ENCODE measurements at regions not wholly inside any gene's neighbourhood (a gene's known extent, or its start where the extent isn't known, plus 50 kb on each side); places are given as distances from the start of the nearest gene placed in this dataset.
A peak's percentile ranks its signal among the peaks of the same experiment; 100 is the strongest.

DNA sequence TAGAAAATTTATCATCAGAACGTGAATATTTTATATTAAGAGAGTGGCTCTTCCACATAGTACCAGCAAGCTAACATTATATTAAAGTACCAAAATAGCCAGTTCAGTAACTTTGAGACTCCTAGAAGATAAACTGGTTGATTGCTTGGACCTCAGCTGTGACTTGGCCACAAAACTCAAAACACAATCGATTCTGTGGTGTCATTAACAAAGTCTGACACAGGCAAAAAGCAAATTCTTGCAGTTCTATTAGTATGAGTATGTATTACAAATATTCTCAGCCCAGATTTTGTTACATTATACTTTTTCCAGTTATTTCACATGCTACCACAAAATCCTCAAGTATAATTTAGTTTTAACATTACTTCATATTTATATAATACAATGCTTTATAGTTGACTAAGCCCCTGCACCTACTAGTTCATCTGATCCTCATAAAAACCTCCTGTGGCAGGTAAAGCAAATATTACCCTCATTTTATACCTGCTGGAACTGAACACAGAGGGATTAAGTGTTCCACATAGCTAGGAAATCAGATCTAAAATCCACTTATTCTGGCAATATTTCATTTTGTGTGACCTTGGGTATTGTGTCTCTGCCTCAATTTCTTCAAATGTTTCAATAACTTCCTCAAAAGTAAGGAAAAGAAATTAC lies 279.9 kb upstream of the MKLN1 start:
- H3K4me1 ChIP-seq: peaks cover 30% of the 10 kb centered on the region
- TF ChIP-seq, protein P1, sequence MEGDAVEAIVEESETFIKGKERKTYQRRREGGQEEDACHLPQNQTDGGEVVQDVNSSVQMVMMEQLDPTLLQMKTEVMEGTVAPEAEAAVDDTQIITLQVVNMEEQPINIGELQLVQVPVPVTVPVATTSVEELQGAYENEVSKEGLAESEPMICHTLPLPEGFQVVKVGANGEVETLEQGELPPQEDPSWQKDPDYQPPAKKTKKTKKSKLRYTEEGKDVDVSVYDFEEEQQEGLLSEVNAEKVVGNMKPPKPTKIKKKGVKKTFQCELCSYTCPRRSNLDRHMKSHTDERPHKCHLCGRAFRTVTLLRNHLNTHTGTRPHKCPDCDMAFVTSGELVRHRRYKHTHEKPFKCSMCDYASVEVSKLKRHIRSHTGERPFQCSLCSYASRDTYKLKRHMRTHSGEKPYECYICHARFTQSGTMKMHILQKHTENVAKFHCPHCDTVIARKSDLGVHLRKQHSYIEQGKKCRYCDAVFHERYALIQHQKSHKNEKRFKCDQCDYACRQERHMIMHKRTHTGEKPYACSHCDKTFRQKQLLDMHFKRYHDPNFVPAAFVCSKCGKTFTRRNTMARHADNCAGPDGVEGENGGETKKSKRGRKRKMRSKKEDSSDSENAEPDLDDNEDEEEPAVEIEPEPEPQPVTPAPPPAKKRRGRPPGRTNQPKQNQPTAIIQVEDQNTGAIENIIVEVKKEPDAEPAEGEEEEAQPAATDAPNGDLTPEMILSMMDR (IDR thresholded peaks at IDR 0.05): no peak
- H3K9me3 ChIP-seq: no peaks in the 10 kb centered on the region
- H3K36me3 ChIP-seq: peaks cover 45% of the 10 kb centered on the region
- no peak overlapping the region for H3K27ac ChIP-seq
- DNase-seq (no peak), ATAC-seq (no peak)
- H3K27me3 ChIP-seq: no peaks in the 10 kb centered on the region
- no peak overlapping the region for H3K4me3 ChIP-seq
- intact Hi-C loops (cut with DNase I): no loop called here

DNA sequence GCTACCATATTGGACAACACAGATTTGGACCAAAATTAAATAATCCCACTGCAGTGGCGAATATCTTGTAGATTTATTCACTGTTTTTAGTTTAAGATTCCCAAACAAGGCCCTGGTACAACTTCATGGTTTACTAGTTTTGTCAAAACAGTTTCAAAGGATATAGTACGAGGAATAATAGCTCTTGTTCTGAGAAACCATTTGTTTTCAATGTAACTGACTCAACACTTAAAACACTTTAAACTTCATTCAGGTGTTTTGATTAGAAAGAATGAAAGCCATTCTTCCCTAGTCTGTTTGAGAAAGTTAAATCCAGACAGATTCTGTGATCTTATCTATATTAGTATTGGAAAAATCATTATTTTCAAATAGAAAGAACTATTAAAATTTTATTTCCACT lies 276.4 kb upstream of the MKLN1 start:
- H3K4me1 ChIP-seq: peaks cover 55% of the 10 kb centered on the region
- H3K9me3 ChIP-seq: no peaks in the 10 kb centered on the region
- ATAC-seq (no peak), DNase-seq (no peak)
- H3K27ac ChIP-seq: no peak overlapping the region
- H3K4me3 ChIP-seq: no peak overlapping the region
- peaks cover 46% of the 10 kb centered on the region for H3K36me3 ChIP-seq
- TF ChIP-seq, protein P1 (IDR thresholded peaks at IDR 0.05): no peak
- intact Hi-C loops (cut with DNase I): no loop called here
- H3K27me3 ChIP-seq: no peaks in the 10 kb centered on the region

DNA sequence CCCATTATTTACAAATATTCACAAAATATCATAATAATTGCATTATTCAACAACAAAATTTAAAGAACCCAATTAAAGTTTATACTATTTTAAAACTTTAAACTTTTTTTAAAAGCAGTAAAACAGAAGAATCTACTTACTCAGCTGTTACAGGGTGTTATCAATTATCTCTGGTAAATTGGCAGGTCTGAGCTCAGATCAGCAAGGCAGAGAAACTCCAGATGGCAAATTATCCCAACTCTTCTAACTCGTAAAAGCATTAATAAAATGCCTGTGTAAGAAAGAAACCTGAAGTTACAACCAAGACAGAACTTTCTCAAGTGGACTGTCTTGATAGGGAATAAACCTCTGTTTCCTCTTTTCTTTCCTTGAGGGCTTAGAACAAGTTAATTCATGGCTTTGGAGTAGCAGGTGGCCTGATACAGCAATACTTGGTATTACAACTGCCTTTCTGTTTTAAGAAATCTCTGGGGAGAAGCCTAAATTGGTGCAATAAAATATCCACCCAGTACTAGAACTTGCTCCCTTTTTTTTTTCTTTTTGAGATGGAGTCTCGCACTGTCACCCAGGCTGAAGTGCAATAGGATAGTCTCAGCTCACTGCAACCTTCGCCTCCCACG lies 275.3 kb upstream of the MKLN1 start:
- no peak for DNase-seq
- no peaks in the 10 kb centered on the region for H3K9me3 ChIP-seq
- no peak overlapping the region for H3K4me3 ChIP-seq
- H3K4me1 ChIP-seq: peaks cover 66% of the 10 kb centered on the region
- intact Hi-C loops (cut with DNase I): no loop called here
- H3K27me3 ChIP-seq: no peaks in the 10 kb centered on the region
- H3K27ac ChIP-seq: no peak overlapping the region
- peaks cover 46% of the 10 kb centered on the region for H3K36me3 ChIP-seq
- no peak for ATAC-seq
- TF ChIP-seq, protein P1 (IDR thresholded peaks at IDR 0.05): no peak

DNA sequence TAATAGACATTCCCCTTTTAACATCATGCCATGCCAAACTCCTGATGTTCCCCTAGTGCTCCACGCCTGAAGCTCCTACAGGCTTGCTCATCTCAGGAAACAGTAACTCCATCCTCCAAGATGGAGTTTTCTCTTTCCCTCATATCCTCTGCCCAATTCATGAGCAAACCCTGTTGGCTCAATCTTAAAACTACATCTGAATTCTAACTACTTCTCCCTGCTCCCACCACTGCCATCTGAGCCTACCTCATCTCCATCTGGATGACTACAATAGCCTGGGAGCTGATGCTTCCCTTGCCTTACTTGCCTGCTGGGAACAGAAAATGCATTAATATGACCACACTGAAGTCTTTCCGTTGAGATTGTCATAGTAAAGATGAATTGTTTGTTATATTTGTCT lies 271.7 kb upstream of the MKLN1 start:
- DNase-seq (no peak), ATAC-seq (no peak)
- Histone ChIP-seq H3K27ac (peak overlapping the region; percentile 64), H3K9me3 (no peaks in the 10 kb centered on the region), H3K4me1 (peaks cover 75% of the 10 kb centered on the region), H3K36me3 (peaks cover 15% of the 10 kb centered on the region), H3K27me3 (no peaks in the 10 kb centered on the region), H3K4me3 (no peak overlapping the region)
- intact Hi-C loops (cut with DNase I): no loop called here
- TF ChIP-seq, protein P1 (IDR thresholded peaks at IDR 0.05): no peak

DNA sequence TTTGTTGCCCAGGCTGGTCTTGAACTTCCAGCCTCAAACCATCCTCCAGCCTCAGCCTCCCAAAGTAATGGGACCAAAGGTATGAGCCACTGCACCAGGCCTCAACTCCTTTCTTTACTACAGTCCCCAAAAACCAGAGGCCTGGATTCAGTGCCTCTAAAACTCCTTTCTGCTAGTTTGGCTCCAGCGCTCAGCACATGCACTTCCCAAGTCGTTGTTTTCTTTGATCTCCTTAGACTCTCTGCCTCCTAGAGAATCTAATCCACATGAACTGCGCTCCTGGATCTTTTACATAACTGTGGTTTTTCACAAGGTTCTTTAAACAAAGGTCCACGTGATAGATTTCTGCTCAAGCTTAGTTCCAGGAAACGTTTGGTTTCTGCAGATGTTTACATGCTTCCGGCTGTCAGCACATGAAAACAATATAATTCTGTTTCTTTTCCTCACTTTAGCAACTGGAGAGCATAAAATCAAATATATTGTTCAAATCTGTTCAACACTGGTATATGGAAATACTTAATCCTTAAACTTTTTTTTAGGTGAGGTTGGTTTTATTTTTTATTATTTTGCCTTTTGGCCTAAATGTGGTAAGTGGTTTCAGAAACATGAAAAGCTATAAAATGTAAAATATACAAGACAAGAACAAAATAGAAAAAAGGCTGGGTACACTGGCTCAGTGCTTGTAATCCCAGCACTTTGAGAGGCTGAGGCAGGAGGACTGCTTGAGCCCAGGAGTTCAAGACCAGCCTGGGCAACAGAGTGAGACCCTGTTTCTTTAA lies 270.5 kb upstream of the MKLN1 start:
- no peaks in the 10 kb centered on the region for H3K27me3 ChIP-seq
- peaks cover 74% of the 10 kb centered on the region for H3K4me1 ChIP-seq
- intact Hi-C loops (cut with DNase I): no loop called here
- TF ChIP-seq, protein P1 (IDR thresholded peaks at IDR 0.05): no peak
- no peaks in the 10 kb centered on the region for H3K9me3 ChIP-seq
- DNase-seq (no peak), ATAC-seq (peak; percentile 82)
- H3K36me3 ChIP-seq: peaks cover 7% of the 10 kb centered on the region
- no peak overlapping the region for H3K4me3 ChIP-seq
- H3K27ac ChIP-seq: peak overlapping the region; percentile 64
